GM21360 (cell line): ENCODE measurements at regions not wholly inside any gene's neighbourhood (a gene's known extent, or its start where the extent isn't known, plus 50 kb on each side); places are given as distances from the start of the nearest gene placed in this dataset.
"Not testable (repeated sequence)": the region's sequence is repeated elsewhere in the genome, so short reads cannot be mapped to it uniquely, and the experiment has no call there.

Source experiments
- ATAC-seq: cut with Tn5 transposase; IDR thresholded peaks from one replicate; pipeline ENCODE4 v1.9.1; 2021; ENCODE audit warnings: mild to moderate bottlenecking, moderate library complexity; ENCODE audit not compliant: unreplicated experiment

DNA sequence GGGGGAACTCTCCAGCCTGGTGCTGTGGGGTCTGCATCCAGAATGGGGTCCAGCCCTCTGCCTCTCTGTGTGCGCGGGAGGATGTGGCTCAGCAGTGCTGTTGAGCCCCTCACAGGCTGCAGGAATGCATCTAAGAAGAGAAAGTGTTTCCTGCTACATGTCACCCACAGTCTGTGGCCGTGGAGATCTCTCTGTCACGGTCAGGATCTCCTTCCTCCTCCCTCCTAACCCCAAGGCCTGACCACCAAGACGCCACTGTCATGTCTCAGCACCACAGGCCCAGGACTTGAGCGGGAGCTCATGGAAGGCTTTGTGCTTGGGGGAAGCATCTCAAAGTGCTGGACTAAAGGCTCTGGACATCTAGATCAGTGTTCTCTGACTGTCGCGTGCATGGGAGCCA lies 90.1 kb downstream of the SREK1 start:
- ATAC-seq = no peak

DNA sequence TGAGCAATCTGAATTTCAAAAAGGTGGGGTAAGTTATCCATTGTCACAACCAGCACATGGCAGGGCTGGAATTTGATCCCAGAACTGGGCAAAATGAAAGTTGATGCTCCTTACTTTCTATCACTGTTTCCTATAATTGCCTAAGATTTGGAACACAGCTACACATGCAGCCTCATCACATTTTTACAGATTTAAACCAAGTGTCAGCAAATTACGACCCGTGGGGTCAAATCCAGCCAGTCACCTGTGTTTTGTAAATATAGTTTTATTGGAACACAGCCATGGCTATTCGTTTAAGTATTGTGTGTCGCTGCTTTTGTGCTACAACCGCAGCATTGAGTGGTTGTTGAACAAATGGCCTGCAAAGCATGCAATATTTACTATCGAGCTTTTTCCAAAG lies 94.3 kb downstream of the SREK1 start:
- no peak for ATAC-seq

DNA sequence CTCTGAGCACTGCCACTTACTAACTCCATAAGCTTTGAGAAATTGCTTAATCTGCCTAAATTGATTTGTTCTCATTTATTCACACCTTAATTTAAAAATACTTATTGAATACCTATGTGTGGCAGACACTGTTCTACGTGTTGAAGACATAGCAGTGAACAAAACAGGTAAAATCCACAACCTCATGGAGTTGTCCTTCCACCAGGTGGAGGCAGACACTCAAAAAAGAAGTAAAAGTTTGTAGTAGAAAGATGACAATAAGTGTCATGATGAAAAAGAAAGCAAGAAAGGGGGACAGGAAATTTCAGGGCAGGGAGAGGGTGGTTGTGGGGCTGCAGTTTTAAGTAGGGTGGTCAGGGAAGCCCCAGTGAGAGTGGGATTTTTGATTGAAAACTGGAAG lies 94.9 kb downstream of the SREK1 start:
- no peak for ATAC-seq

DNA sequence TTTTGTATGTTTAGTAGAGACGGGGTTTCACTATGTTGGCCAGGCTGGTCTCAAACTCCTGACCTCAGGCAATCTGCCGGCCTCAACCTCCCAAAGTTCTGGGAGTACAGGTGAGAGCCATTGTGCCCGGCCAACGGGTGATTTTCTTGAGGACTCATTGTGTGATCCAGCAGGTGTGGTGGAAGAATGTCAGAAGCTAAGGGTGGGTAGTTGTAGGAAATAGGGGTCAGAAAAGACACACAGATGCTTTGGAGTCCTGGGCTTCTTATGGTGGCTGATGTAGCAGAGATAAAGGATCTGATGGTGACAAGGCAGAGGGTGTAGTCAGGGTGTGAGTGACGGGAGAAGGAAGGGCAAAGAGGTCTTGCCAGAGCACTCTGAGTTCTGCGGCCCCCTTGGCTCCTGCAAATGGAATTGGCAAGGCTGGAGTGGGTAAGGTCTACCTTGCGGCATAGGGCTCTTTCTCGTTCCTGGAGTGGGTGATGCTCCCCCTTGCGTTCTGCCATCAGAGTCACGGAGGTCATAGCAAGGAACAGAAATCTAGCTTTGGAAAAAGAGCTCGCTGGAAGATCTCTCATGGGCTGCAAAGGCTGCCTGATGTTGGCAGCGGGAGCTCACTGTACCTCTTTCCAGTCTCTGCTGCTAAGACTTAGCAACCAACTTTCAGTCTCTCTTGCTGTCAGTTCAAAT lies 97.2 kb downstream of the SREK1 start:
- no peak for ATAC-seq

DNA sequence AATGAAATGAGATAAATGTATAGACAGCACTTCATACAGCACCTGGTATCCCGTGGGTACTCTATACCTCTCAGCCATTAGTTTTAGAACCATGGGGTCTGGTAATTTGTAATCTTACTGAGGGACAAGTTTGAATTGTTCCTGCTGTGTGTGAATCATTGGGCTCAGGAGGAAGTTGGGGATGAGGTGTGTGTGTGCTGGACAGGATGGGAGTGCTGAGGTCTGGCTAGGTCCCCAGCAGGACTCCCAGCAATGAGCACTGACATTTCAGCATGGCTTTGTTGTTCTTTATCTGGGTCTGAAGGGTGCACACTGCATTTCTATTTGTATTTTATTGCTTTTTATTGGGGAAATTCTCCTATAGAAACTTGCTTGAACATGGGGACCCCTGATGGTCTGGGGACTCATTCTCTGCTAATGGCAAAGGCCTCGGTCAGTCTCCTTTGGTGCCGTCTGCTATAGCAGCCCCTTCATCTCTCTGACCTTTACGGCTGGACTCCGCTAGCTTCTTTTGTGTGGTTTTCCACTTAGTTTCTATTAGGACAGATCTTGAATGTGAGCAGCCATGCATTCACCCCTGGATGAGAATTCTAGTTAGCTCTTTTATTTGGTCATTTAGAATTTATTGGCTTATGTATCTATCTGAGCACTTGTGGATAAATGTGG lies 98.1 kb downstream of the SREK1 start:
- no peak for ATAC-seq

DNA sequence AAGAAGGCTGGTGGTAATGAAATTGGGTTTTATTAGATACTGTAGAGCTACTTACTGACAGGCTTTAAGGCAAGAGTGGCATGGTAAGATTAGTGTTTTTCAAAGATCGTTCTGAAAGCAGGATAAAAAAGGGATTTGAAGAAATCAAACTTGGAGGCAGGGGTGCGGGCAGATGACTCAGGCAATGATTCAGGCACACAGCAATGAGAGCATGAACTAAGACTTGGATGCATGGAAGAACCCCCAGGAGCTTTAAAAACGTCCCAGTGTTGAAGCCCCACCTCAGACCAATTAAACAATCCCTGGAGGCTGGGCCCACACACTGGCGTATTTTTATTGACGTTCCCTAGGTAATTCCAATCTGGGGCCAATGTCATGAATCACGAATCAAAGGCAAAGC lies 102.5 kb downstream of the SREK1 start:
- no peak for ATAC-seq

DNA sequence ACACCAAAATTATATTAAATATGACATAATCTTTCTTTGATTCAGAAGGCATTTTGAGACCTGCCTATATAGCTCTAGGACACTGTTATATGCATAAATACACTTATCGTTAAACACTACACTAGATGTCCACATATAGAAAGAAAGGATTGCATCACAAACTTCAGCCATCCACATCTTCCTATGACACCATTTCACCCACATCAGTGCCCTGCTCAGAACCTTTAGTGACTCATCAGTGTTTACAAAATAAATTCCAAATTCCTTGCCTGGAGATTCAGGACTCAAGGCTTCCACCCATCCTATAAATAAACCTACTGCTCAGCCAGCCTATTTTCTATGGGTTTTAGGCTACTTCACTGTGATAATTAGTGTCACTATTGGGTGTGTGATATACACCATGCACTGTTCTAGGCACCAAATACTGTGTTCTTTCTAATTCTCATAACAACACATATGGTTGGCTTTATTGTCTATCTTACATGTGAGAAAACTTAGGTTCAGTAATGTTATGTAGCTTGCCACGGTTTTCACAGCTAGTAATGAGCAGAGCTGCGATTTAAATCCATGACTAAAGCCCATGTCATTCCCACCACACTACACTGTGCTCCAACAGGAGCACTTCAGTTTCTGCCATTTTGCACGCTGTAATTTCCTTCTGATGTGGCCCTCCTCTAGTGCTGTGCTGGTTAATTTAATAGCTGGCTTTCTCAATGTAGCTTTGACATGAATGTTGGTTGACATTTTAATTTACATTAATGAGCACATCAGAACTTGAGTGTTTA lies 103.3 kb downstream of the SREK1 start:
- no peak for ATAC-seq

DNA sequence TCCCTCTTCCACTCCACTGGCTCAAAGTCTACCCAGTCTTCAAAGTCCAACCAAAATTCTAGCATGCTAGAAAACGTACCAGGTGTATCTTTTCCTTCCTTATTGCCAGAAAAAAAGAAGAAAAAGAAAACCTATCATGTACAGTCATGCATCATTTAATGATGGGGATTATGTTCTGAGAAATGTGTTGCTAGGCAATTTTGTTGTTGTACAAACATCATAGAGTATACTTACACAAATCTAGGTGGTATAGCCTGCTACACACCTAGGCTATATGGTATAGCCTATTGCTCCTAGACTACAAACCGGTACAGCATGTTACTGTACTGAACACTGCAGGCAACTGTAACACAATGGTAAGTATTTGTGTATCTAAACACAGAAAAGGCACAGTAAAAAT lies 104.8 kb downstream of the SREK1 start:
- no peak for ATAC-seq

DNA sequence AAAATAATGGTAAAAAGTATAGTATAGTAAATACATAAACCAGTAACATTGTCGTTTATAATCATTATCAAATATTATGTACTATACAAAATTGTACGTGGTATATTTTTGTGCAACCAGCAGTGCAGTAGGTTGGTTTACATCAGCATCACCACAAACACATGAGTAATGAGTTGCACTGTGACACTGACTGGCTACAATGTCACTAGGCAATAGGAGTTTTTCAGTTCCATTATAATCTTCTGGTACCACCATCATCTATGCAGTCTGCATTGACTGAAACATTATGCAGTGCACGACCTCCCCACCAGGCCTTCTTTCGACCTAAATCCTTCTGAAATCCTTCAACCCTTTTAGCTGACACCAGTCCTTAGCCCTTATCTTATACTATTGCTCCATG lies 105.8 kb downstream of the SREK1 start:
- no peak for ATAC-seq

DNA sequence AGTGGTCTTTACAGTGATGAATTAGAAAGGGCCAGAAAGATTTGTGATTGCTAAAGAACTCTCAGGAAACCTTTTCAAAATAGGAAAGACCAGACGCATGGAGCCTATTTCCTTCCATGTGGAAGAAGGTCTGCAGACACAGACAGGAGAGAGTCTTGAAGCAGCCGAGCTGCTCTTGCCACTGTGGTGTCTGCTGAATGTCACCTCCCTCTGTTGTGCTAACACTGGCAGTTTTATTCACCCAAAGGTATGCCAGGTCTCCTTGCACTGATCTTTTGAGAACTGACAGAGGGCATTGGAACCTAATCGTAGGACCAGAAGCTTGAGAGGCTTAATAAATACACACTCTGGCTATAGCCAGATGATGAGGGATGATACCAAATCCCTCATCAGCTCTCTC lies 108.7 kb downstream of the SREK1 start:
- ATAC-seq = no peak

DNA sequence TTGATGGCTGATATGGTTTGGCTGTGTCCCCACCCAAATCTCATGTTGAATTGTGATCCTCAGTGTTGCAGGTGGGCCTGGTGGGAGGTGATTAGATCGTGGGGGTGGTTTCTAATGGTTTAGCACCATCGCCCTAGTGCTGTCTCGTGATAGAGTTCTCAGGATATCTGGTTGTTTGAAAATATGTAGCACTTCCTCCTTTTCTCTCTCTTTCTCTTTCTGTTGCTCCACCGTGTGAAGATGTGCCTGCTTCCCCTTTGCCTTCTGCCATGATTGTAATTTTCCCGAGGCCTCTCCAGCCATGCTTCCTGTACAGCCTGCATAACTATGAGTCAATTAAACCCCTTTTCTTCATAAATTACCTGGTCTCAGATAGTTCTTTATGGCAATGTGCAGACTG lies 111.6 kb downstream of the SREK1 start:
- ATAC-seq = no peak

DNA sequence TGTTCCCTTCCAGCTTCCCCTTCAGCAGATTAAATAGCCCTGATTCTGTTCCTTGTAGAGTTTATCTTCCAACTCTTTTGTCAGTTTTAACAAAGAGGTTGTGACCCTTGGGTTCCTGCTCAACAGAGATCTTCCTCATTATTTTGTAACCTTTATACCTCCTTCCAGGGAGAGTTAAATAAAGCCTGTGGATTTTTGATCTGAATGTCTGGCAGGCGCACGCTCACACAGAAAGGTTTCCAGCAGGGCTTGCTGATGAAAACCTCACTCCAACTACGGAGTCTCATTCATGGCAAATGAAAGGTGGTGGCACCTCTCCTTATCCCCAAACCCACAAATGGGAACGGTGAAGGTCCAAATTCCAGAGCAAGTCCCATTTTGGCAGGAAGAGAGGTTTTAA lies 129.0 kb downstream of the SREK1 start:
- ATAC-seq = no peak

DNA sequence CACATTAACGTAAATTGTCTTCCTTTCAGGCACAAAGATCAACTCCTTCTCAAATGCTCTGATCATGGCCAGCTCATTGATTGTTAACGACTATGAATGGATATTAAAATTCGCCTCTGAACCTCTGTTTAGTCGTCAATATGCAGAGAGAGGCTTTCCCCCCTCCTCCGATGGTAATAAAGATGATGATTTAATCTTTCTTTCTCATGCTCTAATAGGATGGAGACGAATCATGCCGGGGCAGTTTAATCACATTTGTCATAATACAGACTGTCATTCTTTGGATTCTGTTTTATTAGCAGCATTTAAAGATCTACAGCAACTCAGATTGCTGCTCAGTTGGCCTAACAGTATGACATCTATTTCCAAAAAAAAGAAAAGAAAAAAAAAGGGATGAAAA lies 132.9 kb downstream of the SREK1 start:
- no peak for ATAC-seq

DNA sequence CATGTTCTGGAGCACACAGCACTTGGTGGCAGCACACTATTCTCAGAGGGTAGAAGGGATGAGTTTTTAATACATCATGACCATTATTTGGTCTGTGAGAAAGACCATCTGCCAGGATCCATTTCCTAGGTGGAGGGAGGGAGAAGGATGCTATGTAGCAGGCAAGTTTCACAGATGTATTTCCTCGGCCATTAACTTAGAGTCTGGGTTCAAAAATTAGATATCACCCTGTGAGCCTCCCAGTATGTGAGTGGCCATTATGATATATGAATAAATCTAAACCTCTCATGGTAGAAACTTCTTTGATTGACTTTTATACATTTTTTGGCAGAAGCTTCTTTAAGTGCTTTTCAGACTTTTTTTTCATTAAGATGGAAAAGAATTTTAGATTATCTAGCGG lies 133.9 kb downstream of the SREK1 start:
- ATAC-seq = no peak

DNA sequence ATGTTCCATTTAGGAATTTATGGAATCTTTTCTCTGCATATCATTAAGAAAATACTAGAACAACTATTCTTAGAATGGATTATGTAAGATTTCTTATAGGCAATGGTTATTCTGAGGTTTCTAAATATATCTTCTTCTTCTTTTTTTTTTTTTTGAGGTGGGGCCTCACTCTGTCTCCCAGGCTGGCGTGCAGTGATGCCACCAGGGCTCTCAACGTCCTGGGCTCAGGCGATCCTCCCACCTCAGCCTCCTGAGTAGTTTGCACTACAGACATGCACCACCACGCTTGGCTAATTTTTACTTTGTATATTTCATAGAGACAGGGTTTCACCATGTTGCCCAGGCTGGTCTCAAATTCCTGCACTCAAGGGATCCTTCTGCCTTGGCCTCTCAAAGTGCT lies 137.2 kb downstream of the SREK1 start:
- ATAC-seq = no peak

DNA sequence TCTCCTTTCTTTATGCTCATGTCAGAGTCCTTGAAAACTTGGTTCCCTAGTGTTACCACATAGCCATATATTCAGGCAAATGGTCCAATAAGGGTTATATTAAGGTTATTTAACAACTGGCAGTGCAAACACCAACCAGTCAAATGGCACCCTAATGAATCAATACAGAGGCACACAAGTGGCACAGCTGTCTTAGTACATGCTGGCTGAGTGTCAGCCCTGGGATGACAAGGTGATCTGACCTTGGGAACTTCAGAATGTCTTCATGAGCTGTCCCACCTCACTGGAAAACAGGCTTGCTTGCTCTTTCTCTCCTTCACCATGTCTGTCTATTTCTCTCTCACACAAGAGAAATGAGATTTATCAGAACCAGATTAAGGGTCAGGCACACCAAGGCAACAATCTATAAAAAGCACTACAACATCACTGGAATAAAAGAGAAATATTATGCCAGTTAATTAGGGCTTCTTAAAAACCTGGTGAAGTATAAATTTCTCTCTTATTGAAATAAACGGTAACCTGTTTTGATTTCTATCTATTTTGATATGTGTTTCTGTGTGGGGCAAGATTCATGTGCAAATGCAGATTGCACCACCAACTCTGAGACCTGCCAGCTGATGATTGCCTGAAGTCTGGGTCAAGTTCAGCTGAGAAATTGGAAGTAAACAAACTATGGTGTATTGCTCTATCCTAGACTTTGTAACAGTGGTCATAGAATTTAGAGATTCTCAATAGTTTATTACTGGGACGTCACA lies 140.7 kb downstream of the SREK1 start:
- no peak for ATAC-seq

DNA sequence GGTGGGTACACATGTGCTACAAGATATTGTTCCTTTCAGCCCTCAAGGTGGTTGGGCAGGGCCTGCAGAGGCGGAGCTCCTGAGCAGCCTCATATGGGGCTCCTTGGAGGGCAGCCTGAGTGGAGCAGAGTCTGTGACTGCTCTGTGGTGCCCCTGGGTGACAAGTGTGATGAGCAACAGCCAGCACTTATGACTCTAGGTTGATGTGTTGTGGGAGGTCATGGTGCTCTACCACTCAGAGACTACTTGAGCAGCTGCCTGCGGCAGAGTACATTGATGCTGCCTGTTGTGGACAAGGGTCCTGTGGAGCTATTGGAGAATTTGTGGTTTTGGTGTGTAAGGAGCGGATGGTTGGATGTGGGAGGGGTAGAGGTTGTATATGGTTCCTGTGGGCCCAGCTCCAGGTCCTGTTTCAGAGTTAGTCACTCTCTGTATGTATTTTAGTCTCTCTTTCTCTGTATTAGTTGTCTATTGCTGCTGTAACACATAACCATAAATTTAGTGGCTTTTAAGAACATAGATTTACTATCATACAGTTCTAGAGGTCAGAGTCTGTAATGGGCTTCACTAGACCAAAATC lies 141.3 kb downstream of the SREK1 start:
- ATAC-seq = no peak

DNA sequence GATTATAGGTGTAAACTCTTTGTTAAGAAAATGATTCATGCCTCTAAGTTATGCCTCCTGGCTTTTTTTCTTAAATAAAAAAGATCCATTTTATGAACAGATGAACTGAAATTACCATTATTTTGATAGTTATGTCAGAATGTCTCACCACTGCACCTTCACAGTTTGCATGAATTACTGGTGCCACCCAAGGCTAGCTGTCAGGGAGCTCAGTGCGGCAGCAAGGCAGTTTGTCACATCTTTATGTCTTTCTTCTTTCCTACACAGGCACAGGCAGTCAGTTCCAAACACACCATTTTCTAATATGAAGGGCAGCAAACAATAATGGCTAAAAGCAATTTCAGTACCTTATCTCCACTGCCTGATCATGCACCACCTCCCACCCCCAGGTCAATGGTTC lies 147.7 kb downstream of the SREK1 start:
- ATAC-seq = no peak

DNA sequence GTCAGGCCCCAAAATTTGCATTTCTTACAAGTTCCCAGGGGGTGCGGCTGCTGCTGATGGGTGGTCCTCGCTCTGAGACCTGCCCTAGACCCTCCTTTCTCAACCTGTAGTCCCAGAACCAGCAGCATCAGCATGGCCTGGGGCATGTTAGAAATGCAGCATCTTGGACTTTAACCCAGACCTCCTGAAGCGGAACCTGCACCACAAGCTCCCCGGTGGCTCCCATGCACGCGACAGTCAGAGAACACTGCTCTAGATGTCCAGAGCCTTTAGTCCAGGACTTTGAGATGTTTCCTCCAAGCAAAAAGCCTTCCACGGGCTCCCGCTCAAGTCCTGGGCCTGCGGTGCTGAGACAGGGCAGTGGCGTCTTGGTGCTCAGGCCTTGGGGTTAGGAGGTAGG lies 149.8 kb downstream of the SREK1 start:
- not testable (repeated sequence) for ATAC-seq

DNA sequence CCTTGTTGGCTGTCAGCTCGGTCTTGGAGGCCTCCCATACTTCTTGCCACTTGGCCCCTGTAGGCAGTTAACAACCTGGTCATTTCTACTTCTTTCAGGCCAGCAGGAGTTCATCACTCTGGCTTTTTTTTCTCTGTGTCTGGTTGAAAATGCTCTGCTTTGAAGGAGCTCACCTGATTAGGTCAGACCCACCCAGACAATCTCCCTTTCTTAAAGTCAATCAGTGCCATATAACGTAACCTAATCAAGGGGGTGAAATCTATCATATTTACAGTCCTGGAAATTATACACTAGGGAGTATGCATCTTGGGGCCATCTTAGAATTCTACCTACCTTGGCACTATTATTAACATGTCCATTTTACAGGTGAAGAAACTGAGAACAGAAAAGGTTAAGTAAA lies 155.4 kb downstream of the SREK1 start:
- ATAC-seq = no peak

DNA sequence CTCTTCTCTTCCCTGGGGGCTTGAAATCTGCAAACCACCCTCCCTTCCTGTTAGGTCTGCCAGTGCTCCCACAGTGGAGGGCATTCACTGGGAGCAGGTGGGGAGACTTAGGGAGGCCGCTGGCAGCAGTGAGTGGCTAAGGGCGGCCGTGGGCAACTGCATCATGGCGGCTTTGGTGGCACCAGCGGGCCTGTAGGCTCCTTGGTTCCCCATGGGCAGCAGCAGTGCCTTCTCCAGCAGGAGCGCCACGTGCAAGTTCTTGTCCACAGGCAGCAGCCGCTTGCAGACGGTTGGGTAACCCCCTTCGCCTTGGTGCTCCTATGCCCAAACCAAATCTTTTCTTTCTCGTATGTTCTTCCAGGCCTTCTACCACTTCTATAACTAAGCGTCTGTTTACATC lies 158.2 kb downstream of the SREK1 start:
- ATAC-seq = no peak
